Activated T-cell treated with anti-CD3 and anti-CD28 coated beads, Interleukin-2, amount 50 U/mL, for 4 hours (primary cell): ENCODE measurements at regions not wholly inside any gene's neighbourhood (a gene's known extent, or its start where the extent isn't known, plus 50 kb on each side); places are given as distances from the start of the nearest gene placed in this dataset.

Experiments
- ATAC-seq, 2 donors: fragments of 200-7000 bp; cut with Tn5 transposase; one replicate each; pipeline ENCODE4 v1.10.0; 2021
- DNase-seq: peaks from one replicate; pipeline ENCODE4 v3.0.0-alpha.2; 2020
- H3K27me3 Mint-ChIP-seq: one replicate; pipeline ENCODE4 v1.8.0; 2021; ENCODE audit warnings: low read depth, mixed read lengths
- H3K36me3 Mint-ChIP-seq: one replicate; pipeline ENCODE4 v1.8.0; 2022; ENCODE audit warnings: mixed read lengths; ENCODE audit not compliant: insufficient read depth
- H3K4me1 Mint-ChIP-seq: one replicate; pipeline ENCODE4 v1.8.0; 2021; ENCODE audit warnings: low read depth, mixed read lengths
- H3K4me3 Mint-ChIP-seq: one replicate; pipeline ENCODE4 v1.8.0; 2021; ENCODE audit warnings: mild to moderate bottlenecking, moderate library complexity, mixed read lengths
- H3K9me3 Mint-ChIP-seq: one replicate; pipeline ENCODE4 v1.8.0; 2021; ENCODE audit warnings: mixed read lengths

DNA sequence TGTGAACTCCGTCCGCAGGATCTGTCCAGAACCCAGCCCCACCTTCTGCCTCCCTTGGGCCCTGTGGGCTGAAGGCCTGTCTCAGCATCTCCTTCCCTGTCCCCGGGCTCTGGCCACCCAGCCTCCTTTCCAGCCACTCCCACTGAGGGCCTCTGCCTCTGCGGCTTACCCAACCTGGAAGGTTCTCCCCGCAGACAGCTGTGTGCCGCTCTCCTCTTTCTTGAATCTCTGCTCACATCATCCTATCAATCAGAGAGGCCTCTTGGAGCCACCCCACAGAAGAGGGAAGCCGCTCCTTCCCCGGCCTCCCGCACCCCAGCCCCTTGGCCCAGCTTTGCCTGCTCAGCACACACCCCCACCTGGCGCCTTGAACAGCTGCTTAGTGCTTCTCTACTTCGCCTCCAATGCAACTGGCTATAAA, 81.5 kb upstream of the UNC5A start:
- Mint-ChIP-seq H3K9me3 (no peaks in the 10 kb centered on the region), H3K4me1 (peaks cover 11% of the 10 kb centered on the region), H3K36me3 (no peaks in the 10 kb centered on the region), H3K4me3 (no peak overlapping the region), H3K27me3 (peaks cover 27% of the 10 kb centered on the region)
- DNase-seq (no peak), ATAC-seq (no peak)

DNA sequence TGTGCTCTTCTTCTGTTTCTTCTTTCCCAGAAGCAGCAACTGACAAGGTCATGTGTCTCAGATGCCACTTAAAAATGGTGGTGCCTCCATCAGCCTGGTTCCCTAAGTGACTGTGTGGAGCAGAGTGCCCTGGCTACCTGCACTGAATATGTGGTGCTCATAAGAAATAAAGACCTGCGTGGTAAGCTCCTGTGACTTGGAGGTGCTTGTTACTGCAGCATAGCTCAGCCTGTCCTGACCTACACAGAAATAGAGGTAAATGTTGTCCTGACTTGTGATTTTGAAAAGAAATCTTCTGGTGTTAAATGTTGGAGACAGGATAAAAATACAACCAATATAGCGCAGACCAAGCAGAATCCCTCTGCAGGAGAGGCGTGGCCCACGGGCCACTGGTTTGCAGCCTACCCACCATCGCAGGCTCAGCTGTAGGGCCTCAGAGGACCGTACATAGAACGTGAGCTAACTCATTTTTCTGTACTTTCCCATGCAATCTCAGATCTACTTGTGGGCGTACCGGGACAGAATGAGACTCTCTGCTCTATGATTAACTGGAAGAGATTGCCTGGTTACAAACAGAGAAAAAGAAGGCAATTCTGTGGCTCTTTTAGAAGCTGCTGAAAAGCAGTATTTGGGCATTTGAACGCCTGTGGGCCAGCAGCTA, 79.4 kb upstream of the UNC5A start:
- Mint-ChIP-seq H3K9me3 (no peaks in the 10 kb centered on the region), H3K36me3 (no peaks in the 10 kb centered on the region), H3K27me3 (peaks cover 34% of the 10 kb centered on the region), H3K4me3 (no peak overlapping the region), H3K4me1 (peaks cover 5% of the 10 kb centered on the region)
- no peak for DNase-seq
- peak; percentile 52 to 59 for ATAC-seq

DNA sequence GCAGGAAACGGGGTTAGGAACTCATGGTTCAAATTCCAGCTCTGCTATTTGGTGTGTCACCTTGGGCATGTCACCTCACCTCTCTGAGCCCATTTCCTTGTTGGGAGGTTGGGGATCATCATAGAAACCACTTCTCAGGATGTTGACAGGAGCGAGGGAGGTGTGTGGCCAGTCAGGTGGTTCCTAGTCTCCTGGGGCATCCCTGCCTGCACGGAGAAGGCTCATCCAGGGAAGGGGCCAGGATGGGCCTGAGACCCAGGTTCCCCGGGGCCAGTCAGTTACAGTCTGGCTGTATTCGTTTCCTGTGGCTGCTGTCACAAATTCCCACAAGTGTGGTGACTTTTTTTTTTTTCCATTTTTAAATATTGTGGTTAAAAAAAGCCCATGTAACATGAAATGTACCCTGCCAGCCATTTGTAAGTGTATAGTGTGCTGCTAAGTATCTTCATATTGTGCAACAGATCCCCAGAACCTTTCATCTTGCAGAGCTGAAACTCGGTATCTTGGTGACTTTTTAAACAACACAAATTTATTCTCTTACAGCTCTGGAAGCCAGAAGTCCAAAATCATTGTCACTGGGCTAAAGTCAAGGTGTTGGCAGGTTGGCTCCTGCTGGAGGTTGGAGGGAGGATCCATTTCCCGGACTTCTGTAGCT, 78.7 kb upstream of the UNC5A start:
- H3K4me3 Mint-ChIP-seq: no peak overlapping the region

DNA sequence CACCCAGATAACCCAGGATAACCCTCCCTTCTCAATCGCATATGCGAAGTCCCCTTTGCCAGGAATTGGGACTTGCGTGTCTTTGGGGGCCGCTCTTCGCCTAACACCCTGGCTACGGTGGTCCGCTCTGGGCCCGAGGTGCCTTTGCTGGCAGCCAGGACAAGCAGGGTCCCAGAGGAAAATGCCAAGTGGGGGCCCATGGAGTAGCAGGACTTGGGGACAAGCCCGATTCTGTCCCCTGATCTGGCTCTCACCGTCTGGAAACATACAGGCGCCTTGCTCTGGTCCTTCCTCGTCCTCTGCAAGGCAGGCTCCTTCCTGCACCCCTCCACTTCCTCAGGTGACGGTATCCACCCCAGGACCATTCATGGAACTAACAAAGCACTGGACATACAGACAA, 78.1 kb upstream of the UNC5A start:
- peaks cover 42% of the 10 kb centered on the region for H3K27me3 Mint-ChIP-seq
- H3K4me3 Mint-ChIP-seq: no peak overlapping the region
- ATAC-seq (no peak), DNase-seq (no peak)
- no peaks in the 10 kb centered on the region for H3K9me3 Mint-ChIP-seq
- no peaks in the 10 kb centered on the region for H3K4me1 Mint-ChIP-seq
- H3K36me3 Mint-ChIP-seq: no peaks in the 10 kb centered on the region

More for the DNA sequence above, 78.7 kb upstream of the UNC5A start:
- DNase-seq (no peak), ATAC-seq (no peak)
- Mint-ChIP-seq H3K27me3 (peaks cover 39% of the 10 kb centered on the region), H3K4me1 (peaks cover 1% of the 10 kb centered on the region), H3K36me3 (no peaks in the 10 kb centered on the region), H3K9me3 (no peaks in the 10 kb centered on the region)

DNA sequence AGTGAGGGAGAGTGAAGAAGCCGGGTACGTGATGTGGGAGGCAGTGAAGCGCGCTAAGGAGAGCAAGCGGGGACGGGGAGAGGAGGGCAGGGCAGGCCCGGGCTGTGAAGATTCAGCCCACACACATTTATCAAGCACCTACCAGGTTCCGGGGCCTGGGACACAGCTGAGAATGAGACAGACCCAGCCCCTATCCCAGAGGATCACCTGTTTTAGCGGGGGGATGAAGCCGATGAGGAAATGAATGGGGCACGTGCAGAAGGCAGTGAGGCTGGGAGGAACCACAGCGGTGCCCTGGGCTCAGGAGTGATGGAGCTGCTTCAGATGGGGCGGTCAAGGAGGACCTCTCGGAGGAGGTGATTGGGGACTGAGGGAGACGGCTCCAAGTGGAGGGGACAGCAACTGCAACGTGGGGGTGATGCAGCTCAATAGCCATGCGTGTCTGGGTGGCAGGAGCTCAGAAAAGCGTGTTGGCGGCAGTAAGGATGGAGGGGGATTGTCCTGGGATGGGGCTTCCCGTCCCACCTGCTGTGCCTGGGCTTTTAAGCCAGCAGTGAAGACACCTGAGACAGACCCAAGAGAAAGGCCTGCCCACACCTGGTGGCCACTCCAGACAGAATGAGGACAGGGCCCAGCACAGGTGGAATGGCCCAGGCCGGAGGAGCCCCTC, 77.5 kb upstream of the UNC5A start:
- no peaks in the 10 kb centered on the region for H3K4me1 Mint-ChIP-seq
- DNase-seq (no peak), ATAC-seq (no peak)
- no peaks in the 10 kb centered on the region for H3K9me3 Mint-ChIP-seq
- H3K4me3 Mint-ChIP-seq: no peak overlapping the region
- H3K36me3 Mint-ChIP-seq: no peaks in the 10 kb centered on the region
- H3K27me3 Mint-ChIP-seq: peaks cover 42% of the 10 kb centered on the region

DNA sequence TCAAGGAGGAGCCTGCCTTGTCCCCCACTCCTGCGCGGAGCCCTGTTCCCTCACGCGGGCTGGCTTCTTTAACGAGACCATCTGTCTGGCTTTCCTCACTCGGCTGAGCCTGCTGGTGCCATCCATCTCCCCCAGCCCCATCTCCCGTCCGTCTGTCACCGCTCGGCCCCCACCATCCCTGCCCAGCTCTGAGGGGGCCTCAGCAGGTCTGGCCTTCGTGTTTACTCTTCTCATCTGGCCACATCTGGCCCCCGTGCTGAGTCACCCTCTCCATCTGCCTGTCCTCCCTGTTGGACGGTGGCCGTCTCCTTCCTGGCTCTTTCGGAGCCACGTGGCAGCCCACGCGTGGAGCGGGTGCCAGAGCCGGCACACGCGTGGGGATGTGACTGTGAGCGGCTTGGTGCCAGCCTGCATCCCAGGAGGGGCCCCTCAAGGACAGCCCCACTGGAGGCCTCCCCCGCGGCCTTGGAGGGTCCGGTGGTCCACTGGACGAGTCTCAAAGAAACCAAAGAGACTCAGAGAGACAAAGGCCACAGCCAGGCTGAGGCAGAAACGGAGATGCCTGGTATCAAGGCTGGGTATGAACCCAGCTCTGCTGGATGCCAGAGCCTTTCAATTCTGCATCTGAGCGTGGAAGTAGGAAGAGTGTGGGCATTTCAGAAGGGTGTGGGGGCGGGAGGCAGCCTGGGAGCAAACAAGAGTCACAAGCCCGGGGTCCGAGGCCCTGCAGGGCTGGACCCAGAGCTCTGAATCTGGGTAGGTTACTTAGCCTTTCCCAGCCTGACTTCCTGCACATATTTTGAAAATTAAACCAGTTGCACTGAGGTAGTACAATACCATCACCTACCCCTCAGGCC, 76.7 kb upstream of the UNC5A start:
- ATAC-seq (no peak), DNase-seq (no peak)
- Mint-ChIP-seq H3K27me3 (peaks cover 43% of the 10 kb centered on the region), H3K4me3 (no peak overlapping the region), H3K36me3 (no peaks in the 10 kb centered on the region), H3K4me1 (no peaks in the 10 kb centered on the region), H3K9me3 (no peaks in the 10 kb centered on the region)

DNA sequence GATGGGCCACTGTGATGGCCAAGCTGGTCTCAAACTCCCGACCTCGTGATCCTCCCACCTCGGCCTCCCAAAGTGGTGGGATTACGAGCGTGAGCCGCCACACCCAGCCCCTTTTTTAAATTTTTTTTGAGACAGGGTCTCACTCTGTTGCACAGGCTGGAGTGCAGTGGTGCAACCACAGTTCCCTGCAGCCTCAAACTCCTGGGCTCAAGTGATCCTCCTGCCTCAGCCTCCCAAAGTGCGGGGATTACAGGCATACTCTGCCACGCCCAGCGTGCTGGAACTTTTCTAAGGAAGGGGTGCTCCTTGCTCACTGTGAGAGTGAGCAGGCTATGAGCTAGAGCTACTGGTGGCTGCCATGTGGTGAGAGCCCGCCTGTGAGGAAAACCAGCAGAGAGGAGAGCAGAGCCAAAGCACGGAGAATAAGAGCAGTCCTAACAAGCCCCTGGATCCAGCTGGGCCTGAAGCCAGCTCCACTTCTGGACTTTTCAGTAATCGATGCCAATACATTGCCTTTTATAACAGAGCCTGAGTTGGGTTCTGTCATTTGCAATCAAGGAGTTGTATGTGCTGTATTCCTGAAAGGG, 75.5 kb upstream of the UNC5A start:
- DNase-seq (no peak), ATAC-seq (no peak)
- Mint-ChIP-seq H3K9me3 (no peaks in the 10 kb centered on the region), H3K4me3 (no peak overlapping the region), H3K27me3 (peaks cover 47% of the 10 kb centered on the region), H3K36me3 (no peaks in the 10 kb centered on the region), H3K4me1 (no peaks in the 10 kb centered on the region)

DNA sequence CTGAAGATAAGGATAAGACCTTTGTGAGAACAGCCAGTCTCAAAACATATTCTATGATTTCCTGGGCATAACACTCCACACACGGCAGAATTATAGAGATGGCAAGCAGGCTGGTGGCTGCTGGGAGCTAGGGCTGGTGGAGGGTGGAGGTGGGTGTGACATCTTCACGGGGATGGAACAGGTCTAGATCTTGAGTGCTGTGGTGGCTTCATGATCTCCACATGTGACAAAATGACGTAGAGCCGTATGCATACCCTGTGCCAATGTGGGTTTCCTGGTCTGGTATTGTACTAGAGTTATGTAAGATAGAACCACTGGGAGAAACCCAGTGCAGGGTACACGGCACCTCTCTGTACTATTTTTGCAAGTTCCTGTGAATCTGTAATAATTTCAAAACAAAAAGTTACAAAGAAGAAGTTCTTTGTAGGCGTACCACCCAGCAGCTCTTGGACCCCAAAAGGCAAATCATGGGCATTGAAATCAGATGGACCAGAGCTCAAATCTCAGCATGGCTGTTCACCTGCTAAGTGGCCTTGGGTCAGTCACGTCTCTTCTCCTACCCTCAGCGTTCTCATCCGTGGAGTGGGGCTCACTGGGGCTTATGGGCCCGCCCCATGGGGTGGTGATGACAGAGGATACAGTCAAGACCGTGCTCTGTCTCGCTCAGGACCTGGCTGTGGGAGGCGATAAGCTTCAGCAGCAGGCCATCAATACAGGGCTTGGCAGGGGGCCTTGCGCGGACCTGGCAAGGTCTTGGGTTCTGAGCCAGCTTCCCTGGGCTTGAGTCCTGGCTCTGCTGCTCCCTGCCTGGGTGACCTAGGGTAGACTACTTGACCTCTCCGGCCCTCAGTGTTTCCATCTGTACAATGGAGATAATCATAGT, 74.7 kb upstream of the UNC5A start:
- DNase-seq (no peak), ATAC-seq (no peak)
- Mint-ChIP-seq H3K4me1 (no peaks in the 10 kb centered on the region), H3K4me3 (no peak overlapping the region), H3K9me3 (no peaks in the 10 kb centered on the region), H3K27me3 (peaks cover 53% of the 10 kb centered on the region), H3K36me3 (no peaks in the 10 kb centered on the region)

DNA sequence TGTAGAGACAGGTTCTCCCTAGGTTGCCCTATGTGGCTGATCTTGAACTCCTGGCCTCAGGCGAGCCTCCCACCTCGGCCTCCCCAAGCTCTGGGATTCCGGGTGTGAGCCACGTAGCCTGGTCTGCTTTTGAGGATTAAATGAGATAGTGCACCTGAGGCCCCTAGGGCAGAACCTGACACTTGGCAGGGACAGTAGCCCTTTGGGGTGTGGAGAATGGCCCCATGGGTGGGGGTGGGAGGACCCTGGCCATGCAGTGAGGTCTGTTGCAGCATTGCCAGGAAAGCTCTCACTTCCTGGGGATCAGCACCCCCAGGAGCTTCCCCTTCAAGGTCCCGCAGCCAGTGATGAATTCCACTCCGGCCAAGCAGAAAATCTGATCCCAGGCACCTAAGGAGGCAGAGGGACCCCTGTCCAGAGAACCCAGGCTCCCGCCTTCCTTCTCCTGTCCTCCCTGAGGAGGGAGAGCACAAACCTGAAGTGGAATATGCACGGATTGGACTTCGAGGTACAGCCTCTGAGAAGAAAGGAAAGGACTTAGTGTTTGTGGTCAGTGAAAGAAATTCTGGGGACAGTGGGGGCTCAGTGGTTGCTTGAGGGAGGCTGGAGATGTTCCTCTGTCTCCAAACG, 73.9 kb upstream of the UNC5A start:
- ATAC-seq: no peak
- H3K4me1 Mint-ChIP-seq: no peaks in the 10 kb centered on the region
- H3K9me3 Mint-ChIP-seq: no peaks in the 10 kb centered on the region
- no peaks in the 10 kb centered on the region for H3K36me3 Mint-ChIP-seq
- no peak overlapping the region for H3K4me3 Mint-ChIP-seq
- peaks cover 58% of the 10 kb centered on the region for H3K27me3 Mint-ChIP-seq
- no peak for DNase-seq

DNA sequence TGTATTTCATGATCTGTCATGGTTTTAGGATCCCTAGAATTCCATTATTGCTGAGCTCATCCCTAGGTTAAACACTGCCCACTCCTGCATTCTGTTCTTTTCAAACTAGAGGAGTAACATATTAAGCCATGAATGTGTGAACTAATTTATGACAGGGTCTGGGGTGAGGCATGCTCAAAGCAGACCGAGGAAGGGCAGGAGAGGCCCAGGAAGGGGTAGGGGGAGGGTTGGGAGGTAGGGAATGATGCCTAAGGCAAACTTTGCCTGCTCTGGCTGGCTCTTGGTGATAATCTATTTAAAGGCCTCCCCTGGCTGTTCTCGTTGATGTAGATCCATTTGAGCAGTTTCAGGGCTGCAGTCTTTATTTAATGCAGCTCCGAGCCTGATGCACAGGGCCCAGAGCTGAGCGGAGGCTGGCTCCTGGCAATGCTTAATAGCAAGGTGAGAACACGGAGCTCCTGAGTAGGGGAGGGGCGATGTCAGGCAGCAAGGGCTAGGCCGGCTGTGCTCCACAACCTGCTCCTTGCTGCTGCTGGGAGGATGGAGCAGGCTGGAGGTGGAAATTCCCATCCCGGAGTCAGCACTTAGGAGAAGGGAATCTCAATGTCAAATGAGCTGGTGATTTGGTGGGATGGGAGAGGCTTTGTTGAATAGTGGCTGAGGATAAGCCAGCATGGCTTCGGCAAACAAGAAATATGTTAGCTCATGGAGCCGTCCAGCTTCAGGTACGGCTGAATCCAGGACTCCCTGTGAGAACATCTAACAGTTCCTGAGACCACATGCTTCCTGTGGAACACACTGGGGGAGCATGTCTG, 73.2 kb upstream of the UNC5A start:
- Mint-ChIP-seq H3K36me3 (no peaks in the 10 kb centered on the region), H3K4me1 (peaks cover 2% of the 10 kb centered on the region), H3K9me3 (no peaks in the 10 kb centered on the region), H3K27me3 (peaks cover 65% of the 10 kb centered on the region), H3K4me3 (no peak overlapping the region)
- ATAC-seq: no peak
- DNase-seq: no peak

DNA sequence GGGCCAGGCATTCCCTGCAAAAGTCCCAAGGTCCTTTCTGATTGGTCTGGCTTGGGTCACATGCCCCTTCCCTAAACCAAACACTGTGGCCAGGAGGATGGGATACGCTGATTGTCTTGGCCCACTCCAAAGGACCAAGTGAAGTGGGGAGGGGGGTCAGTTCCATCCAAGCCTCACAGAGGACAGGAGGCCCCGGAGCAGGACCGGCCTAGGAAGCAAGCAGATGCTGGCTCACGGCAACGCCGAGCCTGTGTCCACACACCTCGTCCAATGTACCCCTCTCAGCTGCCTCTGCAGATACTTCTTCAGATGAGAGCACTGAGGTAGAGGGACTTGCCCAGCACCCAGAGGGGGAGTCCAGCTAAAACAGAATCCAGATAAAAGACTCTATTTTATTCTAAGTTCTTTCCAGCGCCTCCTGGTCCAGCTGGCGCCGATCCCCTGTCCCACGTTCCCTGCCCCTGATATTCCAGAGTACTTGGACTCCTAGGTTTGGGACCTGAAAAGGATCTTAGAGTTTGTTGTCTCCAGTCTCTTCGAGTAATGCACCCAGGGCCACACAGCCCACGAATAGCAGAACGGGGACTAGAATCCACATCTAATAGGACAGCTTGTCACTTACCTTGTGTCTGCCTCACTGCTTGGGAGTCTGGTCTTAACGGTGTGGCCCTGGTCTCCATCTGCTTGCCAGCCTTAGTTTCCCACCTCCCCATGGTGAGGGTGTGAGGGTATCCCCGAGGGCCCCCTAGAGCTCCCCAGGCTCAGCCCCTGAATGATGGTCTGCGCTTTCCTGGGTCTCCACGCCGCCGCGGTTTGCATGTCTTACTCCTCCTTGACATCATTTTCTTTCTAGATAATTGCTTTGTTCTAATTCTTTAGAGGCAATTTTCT, 72.4 kb upstream of the UNC5A start:
- Mint-ChIP-seq H3K9me3 (no peaks in the 10 kb centered on the region), H3K27me3 (peaks cover 67% of the 10 kb centered on the region), H3K4me1 (peaks cover 2% of the 10 kb centered on the region), H3K4me3 (no peak overlapping the region), H3K36me3 (no peaks in the 10 kb centered on the region)
- no peak for ATAC-seq
- DNase-seq: no peak
